Activated T-helper 1 cell treated with Interleukin-2 at 50 U/mL for 16 hours (primary cell): ENCODE measurements at regions not wholly inside any gene's neighbourhood (a gene's known extent, or its start where the extent isn't known, plus 50 kb on each side); places are given as distances from the start of the nearest gene placed in this dataset.

Experiments
- DNase-seq: peaks from one replicate; pipeline ENCODE4 v3.0.0-alpha.2; 2020; ENCODE audit warnings: low read depth

GRCh38 chr18:24530630-24531111 is 70.2 kb downstream of the HRH4 start:
- DNase-seq = no peak

GRCh38 chr18:24534271-24534670 is 73.8 kb downstream of the HRH4 start:
- no peak for DNase-seq

GRCh38 chr18:24534737-24535136 is 74.3 kb downstream of the HRH4 start:
- DNase-seq = no peak

- no peak for DNase-seq
Measured at GRCh38 chr18:24535527-24536295, 75.3 kb downstream of the HRH4 start.

- DNase-seq = no peak
Measured at GRCh38 chr18:24536326-24536725, 75.9 kb downstream of the HRH4 start.

GRCh38 chr18:24536834-24537233 is 76.4 kb downstream of the HRH4 start:
- no peak for DNase-seq

GRCh38 chr18:24538414-24539264 is 78.2 kb downstream of the HRH4 start:
- DNase-seq = no peak

DNA sequence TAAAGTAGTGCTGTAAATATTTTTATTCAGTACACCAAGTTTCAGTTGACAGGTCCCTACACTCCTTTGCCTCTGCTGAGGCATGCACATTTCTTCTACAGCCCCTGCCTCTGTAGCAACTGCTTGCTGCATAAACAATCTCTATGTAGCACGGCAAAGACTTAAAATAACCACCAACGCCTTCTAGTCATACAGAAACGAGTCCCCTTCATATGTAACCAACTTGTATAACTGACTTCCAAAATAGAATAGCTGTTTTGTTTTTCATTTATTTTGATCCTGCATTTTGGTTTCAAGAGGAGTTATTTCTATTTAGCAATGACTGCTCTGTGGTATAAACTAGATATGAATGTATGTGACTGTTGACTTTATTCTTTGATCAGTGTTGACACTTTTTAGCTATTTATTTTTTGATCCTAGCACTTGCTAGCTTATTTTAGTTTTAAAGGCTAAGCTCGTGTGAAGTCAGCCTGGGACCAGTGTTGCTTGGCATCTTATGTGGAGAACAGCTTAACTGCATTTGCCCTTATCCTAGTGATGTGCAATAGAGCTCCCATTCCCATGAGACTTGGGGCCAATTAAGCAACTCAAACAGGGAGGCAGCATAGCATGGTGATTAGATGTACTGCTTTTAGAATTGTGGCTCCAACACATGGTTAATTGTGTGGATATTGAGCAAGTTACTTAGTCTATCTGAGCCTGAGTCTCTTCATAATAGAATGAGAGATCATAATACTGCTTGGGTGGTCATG is 79.6 kb downstream of the HRH4 start:
- DNase-seq = no peak

DNA sequence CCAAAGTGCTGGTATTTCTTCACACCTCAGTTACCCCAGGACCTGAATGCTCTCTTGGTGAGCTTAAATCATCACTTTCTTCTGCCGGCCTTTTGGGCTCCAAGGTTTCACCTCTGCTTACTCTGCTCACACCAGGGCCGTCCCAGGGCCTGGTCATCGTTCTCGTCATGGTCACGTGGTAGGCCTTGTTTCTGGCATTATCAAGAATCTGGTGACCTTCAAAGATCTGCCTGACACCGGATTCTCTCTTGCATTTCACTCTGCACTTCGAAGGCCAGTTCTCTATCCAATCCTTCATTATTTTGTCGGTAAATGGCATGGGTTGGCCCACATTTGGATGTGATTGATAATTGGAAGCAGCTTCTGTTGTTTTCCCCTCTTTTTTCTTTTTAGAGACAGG is 80.5 kb downstream of the HRH4 start:
- no peak for DNase-seq

DNA sequence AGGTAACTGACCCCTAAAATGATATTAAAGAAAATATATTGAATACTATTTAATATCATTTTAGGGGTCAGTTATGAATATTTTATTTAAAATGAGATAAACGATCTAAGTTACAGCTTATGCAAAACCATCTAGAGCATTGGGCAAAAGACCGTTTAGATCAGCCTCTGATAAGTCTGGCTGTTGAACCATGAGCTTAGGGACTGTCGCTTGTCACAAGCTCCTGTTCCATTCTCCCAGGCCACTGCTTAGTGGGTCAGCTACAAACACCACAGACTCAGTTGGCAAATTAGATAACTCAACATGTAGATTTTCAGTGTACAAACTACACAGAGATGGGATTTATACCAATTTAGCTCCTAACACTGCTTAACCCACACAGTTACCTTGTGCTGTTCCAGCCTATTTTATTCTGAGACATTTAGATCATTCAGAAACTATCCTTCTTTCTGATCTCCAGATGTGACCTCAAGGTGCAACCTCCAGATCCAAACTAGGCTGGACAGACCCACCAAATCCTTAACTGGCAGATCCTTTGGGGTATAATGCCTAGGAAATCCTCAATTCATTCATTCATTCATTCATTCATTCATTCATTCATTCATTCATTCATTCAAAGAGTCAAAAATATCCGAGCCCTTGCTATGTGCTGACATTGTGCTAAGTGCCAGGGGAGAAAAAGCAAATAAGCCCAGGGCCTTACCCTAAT is 82.8 kb downstream of the HRH4 start:
- DNase-seq = no peak

DNA sequence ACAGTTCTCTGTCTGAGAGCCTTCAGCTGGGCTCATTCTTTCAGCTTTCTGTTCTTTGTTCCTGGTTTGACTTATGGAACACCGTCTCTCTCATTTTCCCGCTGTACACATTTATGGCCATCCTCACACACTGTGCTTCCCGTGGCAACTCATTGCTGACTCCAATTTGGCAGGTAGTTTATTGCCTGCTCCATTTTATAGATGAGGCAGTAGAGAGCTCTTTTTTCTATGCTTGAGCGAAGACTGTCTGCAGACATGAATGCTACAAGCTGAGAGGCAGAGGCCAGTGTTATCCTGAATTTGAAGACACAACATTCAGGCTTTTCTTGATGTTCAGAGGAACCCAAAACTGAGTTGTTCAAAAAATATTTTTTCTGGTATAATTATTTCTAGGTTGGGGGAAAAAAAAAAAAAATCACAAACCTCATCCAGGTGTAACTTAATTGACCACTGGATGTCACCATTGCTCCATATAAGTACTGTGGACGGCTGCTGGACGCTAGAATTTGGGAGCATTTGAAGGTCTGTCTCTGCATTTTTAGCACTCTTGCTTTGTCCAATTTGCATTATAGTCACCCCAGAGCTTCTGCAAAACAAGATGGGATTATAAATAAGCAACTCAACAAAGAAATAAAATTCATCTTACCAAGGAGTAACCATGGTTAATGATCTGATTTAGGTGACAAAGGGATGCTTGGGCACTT is 83.5 kb downstream of the HRH4 start:
- DNase-seq = no peak

DNA sequence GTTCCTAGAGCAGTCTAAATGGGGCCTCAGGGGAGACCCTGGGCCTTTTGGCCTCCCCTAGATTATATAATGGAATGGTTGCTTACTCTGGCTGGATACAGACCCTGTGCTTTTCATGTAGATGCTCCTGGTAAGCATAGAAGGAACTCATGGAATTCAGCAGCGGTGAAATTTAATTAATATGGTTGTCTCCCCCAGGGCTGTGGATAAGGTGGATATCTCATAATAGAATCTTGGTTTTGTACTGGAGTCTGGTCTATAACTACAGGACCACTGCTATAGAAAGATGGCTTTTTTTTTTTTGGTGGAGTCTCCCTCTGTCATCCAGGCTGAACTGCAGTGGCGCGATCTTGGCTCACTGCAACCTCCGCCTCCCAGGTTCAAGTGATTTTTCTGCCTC is 84.5 kb downstream of the HRH4 start:
- DNase-seq = no peak

- no peak for DNase-seq
Measured at GRCh38 chr18:24545651-24546050, 85.2 kb downstream of the HRH4 start.

GRCh38 chr18:24546307-24546706 is 85.9 kb downstream of the HRH4 start:
- no peak for DNase-seq

DNA sequence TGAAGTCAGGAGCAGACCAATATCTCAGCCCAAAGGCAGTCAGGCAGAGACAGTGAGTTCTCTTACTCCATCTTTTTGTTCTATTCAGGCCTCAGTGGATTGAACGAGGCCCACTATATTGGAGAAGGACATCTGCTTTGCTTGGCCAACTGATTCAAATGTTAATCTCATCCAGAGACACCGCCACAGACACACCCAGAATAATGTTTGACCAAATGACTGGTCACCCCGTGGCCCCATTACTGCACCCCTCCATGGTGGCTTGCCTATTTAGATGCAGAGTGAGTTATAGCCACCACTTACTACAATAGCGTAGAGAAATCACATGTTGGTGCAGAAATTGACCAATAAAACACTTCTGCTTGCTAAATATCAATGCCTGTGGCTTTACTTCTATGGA is 88.1 kb downstream of the HRH4 start:
- DNase-seq = no peak

GRCh38 chr18:24552218-24552617 is 91.8 kb downstream of the HRH4 start:
- DNase-seq = no peak

DNA sequence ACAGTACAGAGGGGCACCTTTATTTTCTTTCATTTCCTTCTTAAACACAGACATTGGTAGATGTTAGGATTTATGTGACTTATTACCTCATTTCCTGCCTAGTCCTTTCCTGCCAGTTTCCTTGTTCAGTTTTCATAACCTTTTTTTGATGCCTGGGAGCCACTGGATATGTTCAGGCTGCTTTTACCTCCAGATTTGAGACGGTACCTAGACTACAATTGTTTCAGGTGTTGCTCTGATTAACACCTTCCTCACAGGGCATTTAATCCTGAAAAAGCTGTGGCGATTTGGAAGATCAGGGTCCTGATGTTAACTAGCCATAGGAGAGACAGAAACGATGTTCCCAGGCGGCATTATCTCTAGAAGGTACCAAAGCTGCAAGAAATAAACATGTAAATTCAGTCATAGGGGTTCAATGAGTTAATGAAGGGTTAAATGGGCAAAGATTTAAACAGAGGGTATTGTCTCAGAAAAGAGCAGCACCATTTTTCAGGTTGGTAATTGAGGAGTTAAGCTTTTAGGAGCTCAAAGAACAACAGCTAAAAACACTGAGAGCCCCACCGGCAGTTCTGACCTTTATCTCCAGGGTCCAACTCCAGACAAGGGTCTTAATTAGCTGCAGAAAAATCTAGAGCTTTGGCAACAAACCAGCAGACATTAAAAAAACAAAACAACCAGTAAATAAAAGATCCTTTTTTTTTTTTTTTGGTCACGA is 93.3 kb downstream of the HRH4 start:
- DNase-seq = no peak

GRCh38 chr18:24558403-24558802 is 98.0 kb downstream of the HRH4 start:
- no peak for DNase-seq

DNA sequence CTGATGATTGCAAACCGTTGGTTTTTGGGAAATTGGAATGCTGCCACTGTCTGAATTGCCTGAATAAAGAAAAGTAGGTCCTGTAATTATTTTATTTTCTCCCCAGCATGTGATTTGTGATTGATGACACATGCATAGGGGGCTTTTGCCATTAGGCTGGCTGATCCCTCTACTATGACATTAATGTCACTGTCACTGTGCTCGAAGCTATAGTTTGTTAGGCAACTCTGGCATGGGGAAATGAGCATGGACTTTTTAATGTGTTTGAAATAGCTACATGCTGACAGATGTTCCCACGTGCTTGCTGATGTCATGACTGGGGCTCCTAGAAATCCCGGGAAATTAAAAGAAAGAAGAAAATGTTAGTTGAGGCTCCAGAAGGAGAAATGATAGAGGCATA is 99.1 kb downstream of the HRH4 start:
- DNase-seq = no peak

DNA sequence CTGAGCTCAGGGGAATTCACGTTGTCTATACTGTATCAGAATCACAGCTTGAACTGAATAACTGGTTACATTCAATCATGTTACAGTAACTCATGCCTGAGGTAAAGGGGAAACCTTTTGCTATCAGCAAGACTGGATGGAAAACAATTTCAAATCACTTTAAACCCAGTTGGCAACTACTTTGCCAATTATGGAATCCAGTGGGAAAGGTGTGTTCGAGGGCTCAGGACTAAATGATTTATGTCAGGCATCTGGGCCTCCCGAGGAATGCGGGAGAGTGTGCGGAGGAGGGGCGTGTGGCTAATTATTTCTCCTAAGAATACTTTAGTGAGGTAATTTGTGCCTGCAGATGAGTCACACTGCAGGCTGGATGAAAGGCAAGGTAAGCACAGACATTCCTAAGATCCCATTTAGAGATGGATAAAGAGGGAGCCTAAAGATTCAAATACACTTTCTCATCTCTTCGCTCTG is 100.1 kb downstream of the HRH4 start:
- DNase-seq = no peak
